GM23338 (cell line): ENCODE measurements at regions not wholly inside any gene's neighbourhood (a gene's known extent, or its start where the extent isn't known, plus 50 kb on each side); places are given as distances from the start of the nearest gene placed in this dataset.

Experiments used
- ATAC-seq: fragments of 200-7000 bp; cut with Tn5 transposase; 3 replicates; pipeline ENCODE4 v1.9.1; 2020
- DNase-seq: peaks from one replicate; pipeline ENCODE4 v3.0.0-alpha.2; 2015; ENCODE audit warnings: low spot score
- H2AFZ ChIP-seq: fragments of 200-600 bp; sonication (generic); 2 replicates; pipeline ENCODE4 v1.8.0; 2016; ENCODE audit warnings: antibody characterized with exemption, mild to moderate bottlenecking, moderate library complexity
- H3F3A ChIP-seq: fragments of 200-600 bp; sonication (generic); replicated peaks from 2 replicates; pipeline ENCODE4 v1.8.0; 2017; ENCODE audit warnings: antibody characterized with exemption, mixed run types, low read depth
- H3K27ac ChIP-seq: fragments of 200-600 bp; sonication (generic); 2 replicates; pipeline ENCODE4 v1.6.1; 2016; ENCODE audit warnings: low read depth
- H3K27me3 ChIP-seq: fragments of 200-600 bp; sonication (generic); 2 replicates; pipeline ENCODE4 v1.8.0; 2016; ENCODE audit warnings: mild to moderate bottlenecking, mixed run types, moderate library complexity; ENCODE audit not compliant: insufficient read depth
- H3K36me3 ChIP-seq: fragments of 200-600 bp; sonication (generic); 2 replicates; pipeline ENCODE4 v1.8.0; 2016; ENCODE audit warnings: mild to moderate bottlenecking; ENCODE audit not compliant: insufficient read depth
- H3K4me1 ChIP-seq: fragments of 200-600 bp; sonication (generic); 2 replicates; pipeline ENCODE4 v1.8.0; 2016; ENCODE audit warnings: mild to moderate bottlenecking, moderate library complexity; ENCODE audit not compliant: insufficient read depth
- H3K4me2 ChIP-seq: fragments of 200-600 bp; sonication (generic); 2 replicates; pipeline ENCODE4 v1.7.1; 2017; ENCODE audit warnings: mixed run types
- H3K4me3 ChIP-seq: fragments of 200-600 bp; sonication (generic); 2 replicates; pipeline ENCODE4 v1.6.1; 2016; ENCODE audit warnings: mixed run types
- H3K79me2 ChIP-seq: fragments of 200-600 bp; sonication (generic); replicated peaks from 2 replicates; pipeline ENCODE4 v1.8.0; 2017; ENCODE audit warnings: mild to moderate bottlenecking; ENCODE audit not compliant: insufficient read depth
- H3K9me2 ChIP-seq: fragments of 200-600 bp; sonication (generic); 2 replicates; pipeline ENCODE4 v1.8.0; 2017; ENCODE audit not compliant: insufficient read depth
- H4K20me1 ChIP-seq: fragments of 200-600 bp; sonication (generic); replicated peaks from 2 replicates; pipeline ENCODE4 v1.8.0; 2017; ENCODE audit warnings: mild to moderate bottlenecking; ENCODE audit not compliant: insufficient read depth
- H3K27ac Mint-ChIP-seq: 2 replicates; pipeline ENCODE4 v1.8.0; 2020; ENCODE audit warnings: inconsistent platforms, mild to moderate bottlenecking, moderate library complexity, mixed read lengths
- H3K27me3 Mint-ChIP-seq: 3 replicates; pipeline ENCODE4 v1.8.0; 2022; ENCODE audit warnings: low read depth, mild to moderate bottlenecking, moderate library complexity, mixed read lengths, inconsistent platforms; ENCODE audit not compliant: insufficient read depth, poor library complexity
- H3K36me3 Mint-ChIP-seq: 3 replicates; pipeline ENCODE4 v1.8.0; 2021; ENCODE audit warnings: low read depth, mild to moderate bottlenecking, inconsistent platforms, moderate library complexity, mixed read lengths
- H3K4me1 Mint-ChIP-seq: 3 replicates; pipeline ENCODE4 v1.8.0; 2020; ENCODE audit warnings: mild to moderate bottlenecking, inconsistent platforms, mixed read lengths
- H3K4me3 Mint-ChIP-seq: 3 replicates; pipeline ENCODE4 v1.8.0; 2021; ENCODE audit warnings: moderate library complexity, mild to moderate bottlenecking, inconsistent platforms, mixed read lengths
- H3K9me3 Mint-ChIP-seq: 3 replicates; pipeline ENCODE4 v1.8.0; 2020; ENCODE audit warnings: moderate library complexity, mild to moderate bottlenecking, inconsistent platforms, mixed read lengths
- CREB1 ChIP-seq: fragments of 250-450 bp; sonication (Bioruptor Pico); IDR thresholded peaks from 2 replicates; pipeline ENCODE4 v1.5.0; 2020; ENCODE audit warnings: low read depth, mild to moderate bottlenecking, moderate library complexity
- CTCF ChIP-seq, 2 experiments: fragments of 200-600 bp in 1 of 2; sonication (generic) in 1 of 2; conservative IDR thresholded peaks; 2 replicates each; pipeline versions ENCODE4 v1.5.1 to v1.6.1; 2016 to 2017; ENCODE audit warnings: antibody characterized with exemption in 2 of 2, low read depth in 2 of 2, mild to moderate bottlenecking in 2 of 2, moderate library complexity in 1 of 2
- EZH2 ChIP-seq: fragments of 200-600 bp; sonication (generic); IDR thresholded peaks from one replicate; pipeline ENCODE4 v1.8.0; 2017; ENCODE audit warnings: antibody characterized with exemption, mild to moderate bottlenecking, low read depth; ENCODE audit not compliant: unreplicated experiment
- EZH2phosphoT487 ChIP-seq: fragments of 200-600 bp; sonication (generic); IDR thresholded peaks from one replicate; pipeline ENCODE4 v1.8.1; 2018; ENCODE audit warnings: antibody characterized with exemption; ENCODE audit not compliant: unreplicated experiment
- POLR2AphosphoS5 ChIP-seq: IDR thresholded peaks from 2 replicates; pipeline ENCODE4 v1.6.1; 2016; ENCODE audit warnings: antibody characterized with exemption, low read depth
- ZNF331 ChIP-seq: fragments of 250-450 bp; sonication (Bioruptor Pico); IDR thresholded peaks from 2 replicates; pipeline ENCODE4 v1.5.0; 2020; ENCODE audit warnings: low read depth, mild to moderate bottlenecking, moderate library complexity
- ZNF462 ChIP-seq: fragments of 250-450 bp; sonication (Bioruptor Pico); IDR thresholded peaks from 2 replicates; pipeline ENCODE4 v1.5.0; 2020; ENCODE audit warnings: mild to moderate bottlenecking, moderate library complexity

- H3K9me3 Mint-ChIP-seq = no peaks in the 10 kb centered on the region
- no peaks in the 10 kb centered on the region for H3K36me3 Mint-ChIP-seq
- no peaks in the 10 kb centered on the region for H3K79me2 ChIP-seq
- no peaks in the 10 kb centered on the region for H3K9me2 ChIP-seq
- no peak overlapping the region for H3K27ac ChIP-seq
- H3F3A ChIP-seq = no peaks in the 10 kb centered on the region
- H3K4me1 ChIP-seq = no peaks in the 10 kb centered on the region
- H3K36me3 ChIP-seq = no peaks in the 10 kb centered on the region
- ATAC-seq (no peak), DNase-seq (no peak)
- H4K20me1 ChIP-seq = no peaks in the 10 kb centered on the region
- TF ChIP-seq EZH2phosphoT487 = no peak
- no peak for TF ChIP-seq POLR2AphosphoS5
- TF ChIP-seq EZH2 = no peak
- TF ChIP-seq CREB1 (CRISPR knock-in tag) = no peak
- TF ChIP-seq ZNF331 (CRISPR knock-in tag) = no peak
- TF ChIP-seq ZNF462 (CRISPR knock-in tag) = no peak
- TF ChIP-seq CTCF (conservative IDR thresholded peaks at IDR 0.05; ENCODE audit: low read depth in 2 of 2) = no peak
- H3K27ac Mint-ChIP-seq = no peak overlapping the region
- no peak overlapping the region for H2AFZ ChIP-seq
- no peak overlapping the region for H3K4me2 ChIP-seq
- H3K4me1 Mint-ChIP-seq = no peaks in the 10 kb centered on the region; the same call in 2 of the 3 replicates
- H3K27me3 ChIP-seq = no peaks in the 10 kb centered on the region
- no peak overlapping the region for H3K4me3 Mint-ChIP-seq
- H3K27me3 Mint-ChIP-seq = peaks cover 2% of the 10 kb centered on the region
- no peak overlapping the region for H3K4me3 ChIP-seq
These were observed 273.7 kb upstream of the UBE2E3 start for GRCh38 chr2:180706694-180707093.
